ENCODE measurements at regions not wholly inside any gene's neighbourhood (a gene's known extent, or its start where the extent isn't known, plus 50 kb on each side); places are given as distances from the start of the nearest gene placed in this dataset.

GRCh38 chr18:45526114-45526841 is 89.0 kb upstream of the SLC14A2 start:
- no peaks in the 10 kb centered on the region for H3K9me3 ChIP-seq (ENCODE audit: severe bottlenecking)
- H3K27me3 ChIP-seq (ENCODE audit: insufficient read depth, low read depth, severe bottlenecking), result peaks cover 78% of the 10 kb centered on the region
- H3K36me3 ChIP-seq, result no peaks in the 10 kb centered on the region
- no peak for DNase-seq
- no peak overlapping the region for H3K4me3 ChIP-seq (ENCODE audit: low read depth, low read length)
- no peak overlapping the region for H3K27ac ChIP-seq
- TF ChIP-seq CTCF (IDR thresholded peaks at IDR 0.05; ENCODE audit: low read depth, low read length), result no peak

- peaks cover 65% of the 10 kb centered on the region for H3K27me3 ChIP-seq (ENCODE audit: insufficient read depth, low read depth, severe bottlenecking)
- H3K9me3 ChIP-seq (ENCODE audit: severe bottlenecking), result peaks cover 3% of the 10 kb centered on the region
- no peak overlapping the region for H3K4me3 ChIP-seq (ENCODE audit: low read depth, low read length)
- no peaks in the 10 kb centered on the region for H3K36me3 ChIP-seq
- DNase-seq, result no peak
- no peak overlapping the region for H3K27ac ChIP-seq
- TF ChIP-seq CTCF (IDR thresholded peaks at IDR 0.05; ENCODE audit: low read depth, low read length), result no peak
Observed at GRCh38 chr18:45527891-45528290, 87.4 kb upstream of the SLC14A2 start.

GRCh38 chr18:45528712-45529336 is 86.5 kb upstream of the SLC14A2 start:
- no peak for TF ChIP-seq CTCF (IDR thresholded peaks at IDR 0.05; ENCODE audit: low read depth, low read length)
- Histone ChIP-seq H3K36me3 (no peaks in the 10 kb centered on the region), H3K9me3 (ENCODE audit: severe bottlenecking) (peaks cover 3% of the 10 kb centered on the region), H3K4me3 (ENCODE audit: low read depth, low read length) (no peak overlapping the region), H3K27me3 (ENCODE audit: insufficient read depth, low read depth, severe bottlenecking) (peaks cover 67% of the 10 kb centered on the region), H3K27ac (no peak overlapping the region)
- DNase-seq, result no peak

GRCh38 chr18:45538444-45538843 is 76.8 kb upstream of the SLC14A2 start:
- no peak for DNase-seq
- Histone ChIP-seq H3K27ac (no peak overlapping the region), H3K36me3 (no peaks in the 10 kb centered on the region), H3K27me3 (ENCODE audit: insufficient read depth, low read depth, severe bottlenecking) (peaks cover 83% of the 10 kb centered on the region), H3K9me3 (ENCODE audit: severe bottlenecking) (no peaks in the 10 kb centered on the region), H3K4me3 (ENCODE audit: low read depth, low read length) (no peak overlapping the region)
- no peak for TF ChIP-seq CTCF (IDR thresholded peaks at IDR 0.05; ENCODE audit: low read depth, low read length)

GRCh38 chr18:45539491-45539891 is 75.8 kb upstream of the SLC14A2 start:
- Histone ChIP-seq H3K4me3 (ENCODE audit: low read depth, low read length) (no peak overlapping the region), H3K27me3 (ENCODE audit: insufficient read depth, low read depth, severe bottlenecking) (peaks cover 84% of the 10 kb centered on the region), H3K9me3 (ENCODE audit: severe bottlenecking) (no peaks in the 10 kb centered on the region), H3K36me3 (no peaks in the 10 kb centered on the region), H3K27ac (no peak overlapping the region)
- no peak for TF ChIP-seq CTCF (IDR thresholded peaks at IDR 0.05; ENCODE audit: low read depth, low read length)
- no peak for DNase-seq

Data from WERI-Rb-1 (cell line).